NCI-H1930 (cell line): ENCODE measurements at regions not wholly inside any gene's neighbourhood (a gene's known extent, or its start where the extent isn't known, plus 50 kb on each side); places are given as distances from the start of the nearest gene placed in this dataset.

Experiments
- DNase-seq, 2 experiments: peaks; one replicate each; lab custom pipeline; 2025; lab: John Stamatoyannopoulos, UW

DNA sequence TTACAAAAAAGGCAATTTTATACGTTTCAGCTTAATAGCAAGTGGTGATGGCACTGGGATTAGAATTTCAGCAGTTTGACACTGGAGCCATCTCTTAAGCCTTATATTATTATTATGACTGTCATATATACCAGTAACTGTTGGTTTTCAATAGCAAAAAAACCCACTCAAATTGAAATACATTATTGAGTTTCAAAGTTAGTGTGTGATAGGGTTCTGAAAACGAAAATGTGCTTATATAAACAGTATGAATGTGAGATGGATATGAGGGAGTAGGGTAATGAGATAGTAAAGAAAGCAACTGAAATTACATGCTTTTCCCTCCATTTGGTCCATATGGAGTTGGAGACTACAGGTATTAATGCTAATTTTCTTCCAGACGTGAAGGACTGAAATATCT lies 68.6 kb upstream of the ACTBL2 start:
- no peak for DNase-seq

DNA sequence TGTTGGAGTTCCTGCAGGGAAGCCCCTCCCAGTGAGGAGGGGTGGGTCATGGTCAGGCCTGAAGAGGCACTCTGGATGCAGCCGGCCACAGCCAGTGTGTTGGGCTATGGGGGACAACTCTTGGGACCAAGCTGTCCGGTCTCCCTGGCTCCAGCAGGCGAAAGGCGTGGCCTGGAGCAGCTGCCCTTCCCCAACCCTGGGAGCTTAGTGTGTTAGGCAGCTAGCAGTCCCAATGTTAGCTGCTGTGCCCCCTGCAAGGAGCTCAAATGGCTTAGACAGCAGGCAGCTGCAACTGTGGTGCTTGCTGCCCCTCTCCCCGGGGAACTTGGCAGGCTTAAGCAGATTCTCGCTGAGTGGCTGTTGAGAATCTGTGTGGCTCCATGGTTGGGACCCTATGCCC lies 67.5 kb upstream of the ACTBL2 start:
- DNase-seq: no peak

GRCh38 chr5:57549566-57549965 lies 67.0 kb upstream of the ACTBL2 start:
- DNase-seq: no peak

GRCh38 chr5:57540823-57541222 lies 58.2 kb upstream of the ACTBL2 start:
- DNase-seq: no peak

DNA sequence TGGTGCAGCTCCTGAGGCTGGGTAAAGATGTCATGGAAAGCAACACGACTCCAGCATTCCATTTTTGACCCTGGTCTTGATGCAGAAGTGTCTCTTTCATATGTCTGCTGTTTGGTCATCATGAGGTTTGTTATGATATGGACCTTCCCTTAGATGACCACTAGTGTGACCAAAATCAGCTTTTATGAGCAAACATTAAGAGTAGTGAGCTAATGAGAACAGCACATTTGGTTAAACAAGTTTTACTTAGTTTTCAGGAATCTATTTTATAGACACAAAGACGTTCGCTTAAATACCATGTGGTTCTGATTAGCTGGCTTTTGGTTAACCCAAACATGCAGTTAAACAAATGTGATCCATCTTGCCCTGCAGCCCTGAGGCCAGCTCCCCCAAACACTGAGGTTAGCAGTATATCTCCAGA lies 56.7 kb upstream of the ACTBL2 start:
- no peak for DNase-seq

- no peak for DNase-seq
These were observed 55.8 kb upstream of the ACTBL2 start for GRCh38 chr5:57538341-57538955.

DNA sequence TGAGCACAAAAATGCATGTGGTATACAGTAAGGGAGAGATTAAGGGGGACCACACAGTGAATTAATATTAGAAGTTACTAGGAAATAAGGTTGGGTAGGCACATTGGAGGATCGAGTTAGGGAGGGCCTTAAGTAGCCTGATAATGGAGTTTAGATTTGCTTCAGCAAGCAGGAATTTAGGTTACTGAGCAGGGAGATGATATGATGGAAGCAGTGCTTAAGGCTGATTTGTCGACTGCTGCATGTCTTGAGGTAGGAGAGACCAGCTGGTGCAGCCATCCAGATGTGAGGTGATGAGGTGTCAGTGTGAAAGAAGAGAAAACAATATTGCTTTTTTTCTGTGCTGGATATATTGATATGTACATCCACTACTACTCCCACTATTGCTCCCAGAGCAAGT lies 55.2 kb upstream of the ACTBL2 start:
- DNase-seq: no peak

DNA sequence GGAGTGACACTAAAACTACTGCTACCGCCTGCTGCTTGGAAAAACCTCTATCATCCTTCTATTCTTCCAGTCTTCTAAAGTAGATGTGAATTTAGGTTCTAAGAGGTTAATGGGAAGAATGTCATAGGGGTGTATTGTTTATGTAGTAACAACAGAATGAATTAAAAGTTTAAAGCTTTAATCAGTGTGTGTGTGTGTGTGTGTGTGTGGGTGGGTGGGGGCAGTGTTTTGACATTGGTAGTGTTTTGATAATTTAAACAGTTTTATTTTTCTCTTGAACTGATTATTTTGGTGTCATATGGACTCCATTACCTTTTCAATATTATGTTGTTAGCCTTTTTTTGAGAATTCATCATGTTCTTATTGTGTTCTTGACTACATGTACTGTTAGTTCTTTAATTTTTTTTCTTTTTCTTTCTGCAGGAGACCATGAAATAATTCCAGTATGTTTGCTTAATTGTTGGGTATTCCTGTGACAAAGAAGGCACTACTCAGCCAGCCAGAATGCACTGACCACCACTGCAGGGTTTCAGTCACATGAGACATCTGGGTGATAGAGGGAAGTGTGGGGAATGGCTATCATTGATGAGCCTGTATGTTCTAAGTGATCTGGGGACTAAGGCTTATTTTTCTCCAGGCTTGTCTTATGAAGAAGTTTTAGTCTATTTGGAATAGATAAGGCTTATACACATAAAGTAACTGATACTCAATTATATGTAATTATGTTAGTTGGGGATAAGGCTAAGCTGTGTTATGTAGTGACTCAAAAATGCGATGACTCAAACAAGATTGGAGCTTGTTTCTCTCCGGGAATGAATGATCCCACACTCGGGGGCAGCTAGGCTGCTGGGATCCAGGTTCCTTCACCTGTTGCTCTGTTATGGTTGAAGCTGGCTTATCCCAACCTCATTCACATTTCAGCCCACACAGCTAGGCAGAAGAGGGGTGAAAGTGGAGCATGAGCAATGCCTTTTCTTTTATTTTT lies 50.2 kb upstream of the ACTBL2 start:
- DNase-seq: no peak
